ENCODE measurements at regions not wholly inside any gene's neighbourhood (a gene's known extent, or its start where the extent isn't known, plus 50 kb on each side); places are given as distances from the start of the nearest gene placed in this dataset.

DNA sequence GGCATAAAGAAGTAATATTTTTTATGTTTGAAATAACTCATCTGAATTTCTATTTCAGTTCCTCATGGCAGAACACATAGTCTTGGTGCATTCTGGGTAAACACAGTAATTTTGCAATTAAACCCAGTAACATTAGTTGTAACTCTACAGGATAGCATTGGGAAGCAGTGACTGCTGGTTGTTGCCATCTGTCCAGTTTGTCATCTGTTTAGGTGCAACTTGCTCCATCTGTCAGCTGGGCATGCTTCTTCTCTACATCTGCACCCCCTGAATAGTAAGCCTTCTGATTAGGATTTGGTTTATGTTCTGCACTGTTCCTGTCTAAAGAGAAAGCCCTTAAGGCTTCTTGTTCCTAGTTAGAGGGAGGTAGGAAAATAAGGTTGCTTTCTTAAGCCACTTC lies 63.5 kb upstream of the CSNK1A1L start:
- TF ChIP-seq, protein P1, sequence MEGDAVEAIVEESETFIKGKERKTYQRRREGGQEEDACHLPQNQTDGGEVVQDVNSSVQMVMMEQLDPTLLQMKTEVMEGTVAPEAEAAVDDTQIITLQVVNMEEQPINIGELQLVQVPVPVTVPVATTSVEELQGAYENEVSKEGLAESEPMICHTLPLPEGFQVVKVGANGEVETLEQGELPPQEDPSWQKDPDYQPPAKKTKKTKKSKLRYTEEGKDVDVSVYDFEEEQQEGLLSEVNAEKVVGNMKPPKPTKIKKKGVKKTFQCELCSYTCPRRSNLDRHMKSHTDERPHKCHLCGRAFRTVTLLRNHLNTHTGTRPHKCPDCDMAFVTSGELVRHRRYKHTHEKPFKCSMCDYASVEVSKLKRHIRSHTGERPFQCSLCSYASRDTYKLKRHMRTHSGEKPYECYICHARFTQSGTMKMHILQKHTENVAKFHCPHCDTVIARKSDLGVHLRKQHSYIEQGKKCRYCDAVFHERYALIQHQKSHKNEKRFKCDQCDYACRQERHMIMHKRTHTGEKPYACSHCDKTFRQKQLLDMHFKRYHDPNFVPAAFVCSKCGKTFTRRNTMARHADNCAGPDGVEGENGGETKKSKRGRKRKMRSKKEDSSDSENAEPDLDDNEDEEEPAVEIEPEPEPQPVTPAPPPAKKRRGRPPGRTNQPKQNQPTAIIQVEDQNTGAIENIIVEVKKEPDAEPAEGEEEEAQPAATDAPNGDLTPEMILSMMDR (conservative IDR thresholded peaks at IDR 0.05; ENCODE audit: low read depth, low read length), result no peak
- no peak for TF ChIP-seq EZH2 (IDR thresholded peaks at IDR 0.05; ENCODE audit: low read length, unreplicated experiment)
